ENCODE measurements at regions not wholly inside any gene's neighbourhood (a gene's known extent, or its start where the extent isn't known, plus 50 kb on each side); places are given as distances from the start of the nearest gene placed in this dataset.

DNA sequence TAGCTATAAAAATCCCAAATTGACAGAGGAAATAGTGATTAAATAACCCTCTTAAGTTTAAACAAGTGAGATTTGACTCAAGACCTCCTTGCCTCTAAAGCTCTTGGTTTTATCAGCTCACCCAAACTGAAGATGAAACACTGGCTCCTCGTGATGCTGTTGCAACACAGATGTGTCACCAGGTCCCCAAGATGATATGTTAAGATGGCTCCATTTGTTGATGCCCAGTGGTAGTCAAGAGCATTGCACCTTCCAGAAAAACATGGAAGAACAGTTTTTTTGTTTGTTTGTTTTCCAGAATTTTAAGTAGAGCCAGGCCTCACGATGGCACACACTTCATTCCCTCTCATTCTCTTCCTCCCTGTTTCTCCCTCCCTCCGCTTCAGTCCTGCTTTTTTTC is 399.8 kb downstream of the TXNL1 start:
- TF ChIP-seq, protein P1, sequence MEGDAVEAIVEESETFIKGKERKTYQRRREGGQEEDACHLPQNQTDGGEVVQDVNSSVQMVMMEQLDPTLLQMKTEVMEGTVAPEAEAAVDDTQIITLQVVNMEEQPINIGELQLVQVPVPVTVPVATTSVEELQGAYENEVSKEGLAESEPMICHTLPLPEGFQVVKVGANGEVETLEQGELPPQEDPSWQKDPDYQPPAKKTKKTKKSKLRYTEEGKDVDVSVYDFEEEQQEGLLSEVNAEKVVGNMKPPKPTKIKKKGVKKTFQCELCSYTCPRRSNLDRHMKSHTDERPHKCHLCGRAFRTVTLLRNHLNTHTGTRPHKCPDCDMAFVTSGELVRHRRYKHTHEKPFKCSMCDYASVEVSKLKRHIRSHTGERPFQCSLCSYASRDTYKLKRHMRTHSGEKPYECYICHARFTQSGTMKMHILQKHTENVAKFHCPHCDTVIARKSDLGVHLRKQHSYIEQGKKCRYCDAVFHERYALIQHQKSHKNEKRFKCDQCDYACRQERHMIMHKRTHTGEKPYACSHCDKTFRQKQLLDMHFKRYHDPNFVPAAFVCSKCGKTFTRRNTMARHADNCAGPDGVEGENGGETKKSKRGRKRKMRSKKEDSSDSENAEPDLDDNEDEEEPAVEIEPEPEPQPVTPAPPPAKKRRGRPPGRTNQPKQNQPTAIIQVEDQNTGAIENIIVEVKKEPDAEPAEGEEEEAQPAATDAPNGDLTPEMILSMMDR (IDR thresholded peaks at IDR 0.05), result no peak
- no peak for TF ChIP-seq POLR2A (IDR thresholded peaks at IDR 0.05)
